ENCODE measurements at regions not wholly inside any gene's neighbourhood (a gene's known extent, or its start where the extent isn't known, plus 50 kb on each side); places are given as distances from the start of the nearest gene placed in this dataset.

- no peaks in the 10 kb centered on the region for H3K4me1 ChIP-seq
- H3K27me3 ChIP-seq (ENCODE audit: control insufficient read depth, insufficient read depth, low read length) = no peaks in the 10 kb centered on the region
- no peak overlapping the region for H3K4me2 ChIP-seq (ENCODE audit: low read length)
- H3K27ac ChIP-seq = no peak overlapping the region
- H3K9ac ChIP-seq = no peak overlapping the region
- no peak overlapping the region for H2AFZ ChIP-seq
- no peak overlapping the region for H3K4me3 ChIP-seq (ENCODE audit: low read depth, low read length)
- H3K79me2 ChIP-seq = no peaks in the 10 kb centered on the region
- TF ChIP-seq, protein P1, sequence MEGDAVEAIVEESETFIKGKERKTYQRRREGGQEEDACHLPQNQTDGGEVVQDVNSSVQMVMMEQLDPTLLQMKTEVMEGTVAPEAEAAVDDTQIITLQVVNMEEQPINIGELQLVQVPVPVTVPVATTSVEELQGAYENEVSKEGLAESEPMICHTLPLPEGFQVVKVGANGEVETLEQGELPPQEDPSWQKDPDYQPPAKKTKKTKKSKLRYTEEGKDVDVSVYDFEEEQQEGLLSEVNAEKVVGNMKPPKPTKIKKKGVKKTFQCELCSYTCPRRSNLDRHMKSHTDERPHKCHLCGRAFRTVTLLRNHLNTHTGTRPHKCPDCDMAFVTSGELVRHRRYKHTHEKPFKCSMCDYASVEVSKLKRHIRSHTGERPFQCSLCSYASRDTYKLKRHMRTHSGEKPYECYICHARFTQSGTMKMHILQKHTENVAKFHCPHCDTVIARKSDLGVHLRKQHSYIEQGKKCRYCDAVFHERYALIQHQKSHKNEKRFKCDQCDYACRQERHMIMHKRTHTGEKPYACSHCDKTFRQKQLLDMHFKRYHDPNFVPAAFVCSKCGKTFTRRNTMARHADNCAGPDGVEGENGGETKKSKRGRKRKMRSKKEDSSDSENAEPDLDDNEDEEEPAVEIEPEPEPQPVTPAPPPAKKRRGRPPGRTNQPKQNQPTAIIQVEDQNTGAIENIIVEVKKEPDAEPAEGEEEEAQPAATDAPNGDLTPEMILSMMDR (IDR thresholded peaks at IDR 0.05) = no peak
- no peaks in the 10 kb centered on the region for H3K36me3 ChIP-seq (ENCODE audit: control insufficient read depth, insufficient read depth, low read length)
- H3K9me3 ChIP-seq (ENCODE audit: control insufficient read depth, low read length) = no peaks in the 10 kb centered on the region
Observed at GRCh38 chr13:81138353-81138980, 797.5 kb upstream of the SPRY2 start.

DNA sequence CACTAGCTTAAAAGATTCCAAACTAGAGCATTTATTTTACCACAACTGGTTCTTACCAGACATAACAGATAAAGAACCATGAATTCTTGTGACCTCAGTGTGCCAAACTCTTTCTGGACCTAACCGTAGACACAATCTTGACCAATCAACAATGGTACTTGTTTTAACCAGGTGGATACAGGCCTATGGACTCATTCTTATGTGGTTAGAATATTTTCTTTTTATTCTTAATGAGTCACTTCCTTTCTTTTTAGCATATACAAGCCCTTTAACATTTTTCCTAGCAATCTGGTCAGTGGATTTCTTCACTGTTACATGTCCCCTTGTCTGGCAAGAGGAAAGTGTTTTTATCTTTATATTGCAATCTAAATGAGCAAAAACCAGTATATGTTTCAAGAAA, 792.1 kb upstream of the SPRY2 start:
- TF ChIP-seq, protein P1 (IDR thresholded peaks at IDR 0.05) = no peak
- H3K4me2 ChIP-seq (ENCODE audit: low read length) = no peak overlapping the region
- no peak overlapping the region for H2AFZ ChIP-seq
- H3K36me3 ChIP-seq (ENCODE audit: control insufficient read depth, insufficient read depth, low read length) = no peaks in the 10 kb centered on the region
- H3K79me2 ChIP-seq = no peaks in the 10 kb centered on the region
- H3K4me1 ChIP-seq = no peaks in the 10 kb centered on the region
- no peak overlapping the region for H3K27ac ChIP-seq
- no peaks in the 10 kb centered on the region for H3K9me3 ChIP-seq (ENCODE audit: control insufficient read depth, low read length)
- no peaks in the 10 kb centered on the region for H3K27me3 ChIP-seq (ENCODE audit: control insufficient read depth, insufficient read depth, low read length)
- no peak overlapping the region for H3K9ac ChIP-seq
- H3K4me3 ChIP-seq (ENCODE audit: low read depth, low read length) = no peak overlapping the region

DNA sequence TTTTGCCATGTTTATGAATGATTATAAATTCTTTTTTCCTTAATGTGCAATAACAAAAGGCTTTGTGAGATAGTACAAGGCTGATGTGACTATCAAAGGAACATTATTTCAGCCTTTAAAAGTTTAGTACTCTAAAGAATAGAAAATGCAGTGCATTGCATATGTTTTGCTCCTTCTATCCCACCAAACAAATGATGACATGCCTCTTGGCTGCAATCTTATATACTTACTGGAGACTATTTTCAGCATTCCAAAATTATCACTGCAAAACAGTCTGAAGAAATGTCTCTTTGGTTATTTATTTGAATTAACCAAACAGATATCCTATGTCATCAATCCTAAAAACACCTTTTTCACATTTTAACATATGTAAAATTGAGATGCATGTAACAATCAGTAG, 776.5 kb upstream of the SPRY2 start:
- H3K36me3 ChIP-seq (ENCODE audit: control insufficient read depth, insufficient read depth, low read length) = no peaks in the 10 kb centered on the region
- no peak overlapping the region for H3K4me3 ChIP-seq (ENCODE audit: low read depth, low read length)
- no peaks in the 10 kb centered on the region for H3K4me1 ChIP-seq
- no peak overlapping the region for H3K9ac ChIP-seq
- H3K27ac ChIP-seq = no peak overlapping the region
- TF ChIP-seq, protein P1 (IDR thresholded peaks at IDR 0.05) = no peak
- no peak overlapping the region for H2AFZ ChIP-seq
- H3K9me3 ChIP-seq (ENCODE audit: control insufficient read depth, low read length) = no peaks in the 10 kb centered on the region
- no peaks in the 10 kb centered on the region for H3K27me3 ChIP-seq (ENCODE audit: control insufficient read depth, insufficient read depth, low read length)
- H3K79me2 ChIP-seq = no peaks in the 10 kb centered on the region
- no peak overlapping the region for H3K4me2 ChIP-seq (ENCODE audit: low read length)

DNA sequence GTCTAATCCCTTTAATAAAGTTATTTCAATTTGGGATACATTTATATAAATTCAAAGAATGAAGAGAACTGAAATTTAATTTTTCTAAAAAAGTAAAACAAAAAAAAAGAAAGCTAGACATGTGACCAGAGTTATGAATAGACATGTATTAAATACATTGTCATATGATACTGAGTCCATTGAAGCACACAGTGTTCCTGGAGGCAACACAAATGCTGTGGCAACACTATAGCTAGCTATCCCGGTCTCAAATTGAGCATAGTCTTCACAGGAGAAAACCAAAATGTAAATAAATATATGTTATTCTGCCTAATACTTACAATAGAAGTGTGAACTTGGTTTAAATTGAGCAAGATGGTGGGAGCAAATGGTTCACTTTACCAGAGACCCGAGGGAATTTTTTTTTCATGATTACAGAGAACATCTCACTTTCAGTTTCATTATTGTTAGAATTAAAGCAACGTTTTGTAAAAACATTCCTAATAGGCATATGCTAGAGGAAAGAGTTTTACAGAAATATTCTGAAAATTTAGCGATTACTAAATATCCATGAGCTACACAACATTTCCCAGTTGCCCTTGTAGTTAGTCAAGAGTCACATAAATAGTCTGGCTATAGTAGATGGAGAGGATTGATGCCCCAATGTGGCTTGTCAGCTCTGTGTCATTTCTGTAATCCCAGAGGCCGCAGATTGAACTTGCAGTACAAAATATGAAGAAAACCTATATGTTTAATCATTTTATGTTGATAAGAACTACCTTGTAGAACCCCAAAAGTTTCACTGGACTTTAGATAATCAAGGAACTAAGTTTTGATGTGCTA, 775.7 kb upstream of the SPRY2 start:
- Histone ChIP-seq H3K27me3 (ENCODE audit: control insufficient read depth, insufficient read depth, low read length) (no peaks in the 10 kb centered on the region), H3K4me1 (no peaks in the 10 kb centered on the region), H3K9ac (no peak overlapping the region), H3K4me3 (ENCODE audit: low read depth, low read length) (no peak overlapping the region), H3K9me3 (ENCODE audit: control insufficient read depth, low read length) (no peaks in the 10 kb centered on the region), H3K36me3 (ENCODE audit: control insufficient read depth, insufficient read depth, low read length) (no peaks in the 10 kb centered on the region), H3K79me2 (no peaks in the 10 kb centered on the region), H3K27ac (no peak overlapping the region), H2AFZ (no peak overlapping the region), H3K4me2 (ENCODE audit: low read length) (no peak overlapping the region)
- TF ChIP-seq, protein P1 (IDR thresholded peaks at IDR 0.05) = no peak
